ENCODE measurements at regions not wholly inside any gene's neighbourhood (a gene's known extent, or its start where the extent isn't known, plus 50 kb on each side); places are given as distances from the start of the nearest gene placed in this dataset.

- no peak for TF ChIP-seq FOXK2 (IDR thresholded peaks at IDR 0.05)
- no peak for TF ChIP-seq LEF1 (IDR thresholded peaks at IDR 0.05; ENCODE audit: borderline replicate concordance)
- no peak for TF ChIP-seq NFRKB (IDR thresholded peaks at IDR 0.05)
- TF ChIP-seq SUZ12 (IDR thresholded peaks at IDR 0.05), result no peak
- TF ChIP-seq HDGF (IDR thresholded peaks at IDR 0.05; ENCODE audit: borderline replicate concordance), result no peak
- no peak for TF ChIP-seq PKNOX1 (IDR thresholded peaks at IDR 0.05)
- TF ChIP-seq TARDBP (IDR thresholded peaks at IDR 0.05), result no peak
- TF ChIP-seq ARNT (IDR thresholded peaks at IDR 0.05), result no peak
- no peak for TF ChIP-seq FOXA1 (IDR thresholded peaks at IDR 0.05)
- TF ChIP-seq L3MBTL2 (conservative IDR thresholded peaks at IDR 0.05), result no peak
- TF ChIP-seq FOXM1 (IDR thresholded peaks at IDR 0.05; ENCODE audit: borderline replicate concordance), result no peak
- no peak for TF ChIP-seq ELF4 (IDR thresholded peaks at IDR 0.05)
- TF ChIP-seq ZNF384 (IDR thresholded peaks at IDR 0.05), result no peak
- TF ChIP-seq CTBP1 (IDR thresholded peaks at IDR 0.05; ENCODE audit: borderline replicate concordance), result no peak
- TF ChIP-seq SP1 (IDR thresholded peaks at IDR 0.05), result no peak
- no peak for TF ChIP-seq BHLHE40 (IDR thresholded peaks at IDR 0.05; ENCODE audit: borderline replicate concordance)
- DNase-seq (ENCODE audit: extremely low spot score), result no peak
- ChIA-PET CTCF (no interaction called here), POLR2A (no interaction called here)
These were observed 233.4 kb upstream of the SMIM21 start for GRCh38 chr18:75660932-75661331.

GRCh38 chr18:75659535-75660023 lies 232.1 kb upstream of the SMIM21 start:
- no peak for DNase-seq (ENCODE audit: extremely low spot score)
- ChIA-PET CTCF (no interaction called here), POLR2A (no interaction called here)
- no peak for TF ChIP-seq SUZ12 (IDR thresholded peaks at IDR 0.05)
- no peak for TF ChIP-seq FOXK2 (IDR thresholded peaks at IDR 0.05)
- TF ChIP-seq FOXM1 (IDR thresholded peaks at IDR 0.05; ENCODE audit: borderline replicate concordance), result no peak
- TF ChIP-seq CTBP1 (IDR thresholded peaks at IDR 0.05; ENCODE audit: borderline replicate concordance), result no peak

GRCh38 chr18:75658330-75658729 lies 230.8 kb upstream of the SMIM21 start:
- POLR2A ChIA-PET, result no interaction called here
- no peak for TF ChIP-seq NFRKB (IDR thresholded peaks at IDR 0.05)
- TF ChIP-seq FOXM1 (IDR thresholded peaks at IDR 0.05; ENCODE audit: borderline replicate concordance), result no peak
- no peak for TF ChIP-seq PKNOX1 (IDR thresholded peaks at IDR 0.05)
- no peak for TF ChIP-seq SP1 (IDR thresholded peaks at IDR 0.05)
- TF ChIP-seq BHLHE40 (IDR thresholded peaks at IDR 0.05; ENCODE audit: borderline replicate concordance), result no peak
- TF ChIP-seq HDGF (IDR thresholded peaks at IDR 0.05; ENCODE audit: borderline replicate concordance), result no peak
- TF ChIP-seq FOXA1 (IDR thresholded peaks at IDR 0.05), result no peak
- no peak for TF ChIP-seq ZNF384 (IDR thresholded peaks at IDR 0.05)
- TF ChIP-seq ELF4 (IDR thresholded peaks at IDR 0.05), result no peak
- no peak for TF ChIP-seq FOXK2 (IDR thresholded peaks at IDR 0.05)
- no peak for TF ChIP-seq LEF1 (IDR thresholded peaks at IDR 0.05; ENCODE audit: borderline replicate concordance)
- no peak for TF ChIP-seq TARDBP (IDR thresholded peaks at IDR 0.05)
- no peak for TF ChIP-seq L3MBTL2 (conservative IDR thresholded peaks at IDR 0.05)
- no peak for TF ChIP-seq SUZ12 (IDR thresholded peaks at IDR 0.05)
- TF ChIP-seq CTBP1 (IDR thresholded peaks at IDR 0.05; ENCODE audit: borderline replicate concordance), result no peak
- TF ChIP-seq ARNT (IDR thresholded peaks at IDR 0.05), result no peak
- no peak for DNase-seq (ENCODE audit: extremely low spot score)
- CTCF ChIA-PET, result no interaction called here

GRCh38 chr18:75656563-75657247 lies 229.2 kb upstream of the SMIM21 start:
- DNase-seq (ENCODE audit: extremely low spot score), result no peak
- CTCF ChIA-PET, result no interaction called here
- POLR2A ChIA-PET, result no interaction called here
- no peak for TF ChIP-seq BHLHE40 (IDR thresholded peaks at IDR 0.05; ENCODE audit: borderline replicate concordance)
- no peak for TF ChIP-seq TARDBP (IDR thresholded peaks at IDR 0.05)
- no peak for TF ChIP-seq FOXK2 (IDR thresholded peaks at IDR 0.05)
- TF ChIP-seq ARNT (IDR thresholded peaks at IDR 0.05), result no peak
- TF ChIP-seq LEF1 (IDR thresholded peaks at IDR 0.05; ENCODE audit: borderline replicate concordance), result no peak
- no peak for TF ChIP-seq HDGF (IDR thresholded peaks at IDR 0.05; ENCODE audit: borderline replicate concordance)
- no peak for TF ChIP-seq NFRKB (IDR thresholded peaks at IDR 0.05)
- TF ChIP-seq FOXA1 (IDR thresholded peaks at IDR 0.05), result no peak
- no peak for TF ChIP-seq PKNOX1 (IDR thresholded peaks at IDR 0.05)
- TF ChIP-seq SUZ12 (IDR thresholded peaks at IDR 0.05), result no peak
- TF ChIP-seq FOXM1 (IDR thresholded peaks at IDR 0.05; ENCODE audit: borderline replicate concordance), result no peak
- TF ChIP-seq SP1 (IDR thresholded peaks at IDR 0.05), result no peak
- no peak for TF ChIP-seq L3MBTL2 (conservative IDR thresholded peaks at IDR 0.05)
- TF ChIP-seq CTBP1 (IDR thresholded peaks at IDR 0.05; ENCODE audit: borderline replicate concordance), result no peak
- TF ChIP-seq ELF4 (IDR thresholded peaks at IDR 0.05), result no peak
- no peak for TF ChIP-seq ZNF384 (IDR thresholded peaks at IDR 0.05)

GRCh38 chr18:75656035-75656434 lies 228.5 kb upstream of the SMIM21 start:
- CTCF ChIA-PET, result no interaction called here
- POLR2A ChIA-PET, result no interaction called here
- no peak for DNase-seq (ENCODE audit: extremely low spot score)
- TF ChIP-seq ZNF384 (IDR thresholded peaks at IDR 0.05), result no peak
- no peak for TF ChIP-seq LEF1 (IDR thresholded peaks at IDR 0.05; ENCODE audit: borderline replicate concordance)
- no peak for TF ChIP-seq SP1 (IDR thresholded peaks at IDR 0.05)
- TF ChIP-seq FOXK2 (IDR thresholded peaks at IDR 0.05), result no peak
- TF ChIP-seq FOXA1 (IDR thresholded peaks at IDR 0.05), result no peak
- no peak for TF ChIP-seq ARNT (IDR thresholded peaks at IDR 0.05)
- no peak for TF ChIP-seq BHLHE40 (IDR thresholded peaks at IDR 0.05; ENCODE audit: borderline replicate concordance)
- no peak for TF ChIP-seq HDGF (IDR thresholded peaks at IDR 0.05; ENCODE audit: borderline replicate concordance)
- no peak for TF ChIP-seq SUZ12 (IDR thresholded peaks at IDR 0.05)
- TF ChIP-seq CTBP1 (IDR thresholded peaks at IDR 0.05; ENCODE audit: borderline replicate concordance), result no peak
- no peak for TF ChIP-seq FOXM1 (IDR thresholded peaks at IDR 0.05; ENCODE audit: borderline replicate concordance)
- TF ChIP-seq PKNOX1 (IDR thresholded peaks at IDR 0.05), result no peak
- TF ChIP-seq ELF4 (IDR thresholded peaks at IDR 0.05), result no peak
- TF ChIP-seq L3MBTL2 (conservative IDR thresholded peaks at IDR 0.05), result no peak
- TF ChIP-seq TARDBP (IDR thresholded peaks at IDR 0.05), result no peak
- no peak for TF ChIP-seq NFRKB (IDR thresholded peaks at IDR 0.05)
